Gastrocnemius medialis (tissue), 4 donors: ENCODE measurements at regions not wholly inside any gene's neighbourhood (a gene's known extent, or its start where the extent isn't known, plus 50 kb on each side); places are given as distances from the start of the nearest gene placed in this dataset.

Experiments
- CTCF ChIP-seq, 5 experiments: fragments of 450-650 bp in 3 of 5; fragments of 200-600 bp in 2 of 5; sonication (generic) in 2 of 5; IDR thresholded peaks in 4 of 5; conservative IDR thresholded peaks in 1 of 5; 1 replicate in 4 of 5; 2 replicates in 1 of 5; pipeline ENCODE4 v1.5.1; 2016 to 2019; ENCODE audit warnings: antibody characterized with exemption in 5 of 5, mild to moderate bottlenecking in 3 of 5, moderate library complexity in 3 of 5
- POLR2A ChIP-seq, 2 donors: fragments of 450-650 bp; IDR thresholded peaks; one replicate each; pipeline ENCODE4 v1.6.1; 2017; ENCODE audit warnings: antibody characterized with exemption in 2 of 2, mild to moderate bottlenecking in 2 of 2, moderate library complexity in 2 of 2

GRCh38 chr15:94858011-94858410 lies 626.6 kb downstream of the MCTP2 start:
- TF ChIP-seq POLR2A (IDR thresholded peaks at IDR 0.05), result no peak
- no peak for TF ChIP-seq CTCF (IDR thresholded peaks at IDR 0.05 in 4 of 5, conservative IDR thresholded peaks at IDR 0.05 in 1 of 5)
